Breast epithelium (tissue), 3 donors: ENCODE measurements at regions not wholly inside any gene's neighbourhood (a gene's known extent, or its start where the extent isn't known, plus 50 kb on each side); places are given as distances from the start of the nearest gene placed in this dataset.

ENCODE experiments used
- POLR2A ChIP-seq: fragments of 450-650 bp; IDR thresholded peaks from one replicate; pipeline ENCODE4 v1.6.1; 2016; ENCODE audit warnings: antibody characterized with exemption, mild to moderate bottlenecking, moderate library complexity
- POLR2AphosphoS5 ChIP-seq, 3 donors: sonication (generic); formaldehyde crosslinking; IDR thresholded peaks; one replicate each; pipeline ENCODE4 v1.6.1; 2017; ENCODE audit warnings: antibody characterized with exemption in 3 of 3
- TF ChIP-seq, protein P1 (sequence below), 3 donors: fragments of 450-650 bp; IDR thresholded peaks; one replicate each; pipeline ENCODE4 v1.5.1; 2016 to 2017; ENCODE audit warnings: antibody characterized with exemption in 3 of 3, mild to moderate bottlenecking in 3 of 3, moderate library complexity in 3 of 3

DNA sequence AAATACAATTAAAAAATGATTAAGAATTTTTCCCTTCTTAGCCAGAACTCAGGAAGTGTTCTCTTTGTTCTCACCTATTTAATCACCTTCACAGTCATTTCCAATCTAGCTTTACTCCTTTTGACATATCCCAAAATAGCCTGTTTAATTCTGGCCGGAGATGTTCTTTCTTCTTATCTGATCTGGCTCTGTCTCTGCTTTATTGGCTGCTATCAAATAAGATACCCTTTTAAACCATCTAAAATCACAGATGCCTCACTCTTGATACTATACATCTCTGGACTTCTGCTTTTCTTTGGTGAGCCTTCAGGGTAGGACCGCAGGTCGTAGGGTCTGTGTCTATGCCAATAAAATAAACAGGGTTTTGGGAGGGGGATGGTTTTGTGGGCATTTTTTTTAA, 319.2 kb upstream of the SEMA6D start:
- TF ChIP-seq, protein P1, sequence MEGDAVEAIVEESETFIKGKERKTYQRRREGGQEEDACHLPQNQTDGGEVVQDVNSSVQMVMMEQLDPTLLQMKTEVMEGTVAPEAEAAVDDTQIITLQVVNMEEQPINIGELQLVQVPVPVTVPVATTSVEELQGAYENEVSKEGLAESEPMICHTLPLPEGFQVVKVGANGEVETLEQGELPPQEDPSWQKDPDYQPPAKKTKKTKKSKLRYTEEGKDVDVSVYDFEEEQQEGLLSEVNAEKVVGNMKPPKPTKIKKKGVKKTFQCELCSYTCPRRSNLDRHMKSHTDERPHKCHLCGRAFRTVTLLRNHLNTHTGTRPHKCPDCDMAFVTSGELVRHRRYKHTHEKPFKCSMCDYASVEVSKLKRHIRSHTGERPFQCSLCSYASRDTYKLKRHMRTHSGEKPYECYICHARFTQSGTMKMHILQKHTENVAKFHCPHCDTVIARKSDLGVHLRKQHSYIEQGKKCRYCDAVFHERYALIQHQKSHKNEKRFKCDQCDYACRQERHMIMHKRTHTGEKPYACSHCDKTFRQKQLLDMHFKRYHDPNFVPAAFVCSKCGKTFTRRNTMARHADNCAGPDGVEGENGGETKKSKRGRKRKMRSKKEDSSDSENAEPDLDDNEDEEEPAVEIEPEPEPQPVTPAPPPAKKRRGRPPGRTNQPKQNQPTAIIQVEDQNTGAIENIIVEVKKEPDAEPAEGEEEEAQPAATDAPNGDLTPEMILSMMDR (IDR thresholded peaks at IDR 0.05): no peak
- TF ChIP-seq POLR2A (no peak), POLR2AphosphoS5 (IDR thresholded peaks at IDR 0.05) (no peak)
